NCI-H128 (cell line): ENCODE measurements at regions not wholly inside any gene's neighbourhood (a gene's known extent, or its start where the extent isn't known, plus 50 kb on each side); places are given as distances from the start of the nearest gene placed in this dataset.

Experiments used
- DNase-seq: peaks from one replicate; lab custom pipeline; 2025; ENCODE audit not compliant: unreplicated experiment; lab: John Stamatoyannopoulos, UW

DNA sequence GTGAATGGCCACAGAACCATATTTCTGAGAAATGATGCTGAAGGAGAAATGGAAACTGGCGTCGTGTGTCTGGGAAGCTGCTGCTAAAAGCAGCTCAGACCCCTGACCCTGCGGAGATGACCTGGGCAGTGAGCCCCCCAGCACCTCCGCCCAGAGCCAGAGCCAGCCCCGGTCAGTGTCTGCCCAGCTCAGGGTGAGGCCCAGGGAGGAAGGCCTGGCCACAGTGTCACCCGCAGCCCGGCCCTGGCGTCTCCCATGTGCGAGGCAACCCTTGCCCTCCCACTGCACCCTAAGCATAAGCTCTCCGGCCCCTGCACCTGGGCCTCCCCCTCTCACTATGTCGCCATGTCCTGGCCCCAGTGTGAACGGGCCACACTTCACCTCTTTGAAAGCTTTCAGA, 502.8 kb downstream of the EIPR1 start:
- no peak for DNase-seq

DNA sequence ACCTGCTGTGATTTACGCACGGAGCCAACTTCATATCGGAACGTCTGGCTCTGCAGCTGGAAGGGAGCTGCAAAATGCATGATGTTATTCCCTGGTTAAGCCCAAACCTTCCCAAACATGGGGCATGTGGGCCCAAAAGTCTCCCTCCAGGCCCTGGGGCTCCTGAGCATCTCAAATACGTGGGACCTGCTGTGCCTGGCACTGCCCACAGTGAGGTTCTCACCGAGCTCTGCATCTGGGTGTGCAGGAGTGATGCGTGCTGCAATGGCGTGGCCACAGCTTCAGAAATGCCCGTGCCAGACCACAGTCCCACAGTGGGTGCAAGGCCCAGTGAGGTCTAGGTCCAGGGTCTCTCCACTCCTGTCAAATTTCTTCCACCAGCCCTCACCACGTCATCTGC, 503.3 kb downstream of the EIPR1 start:
- DNase-seq = no peak

DNA sequence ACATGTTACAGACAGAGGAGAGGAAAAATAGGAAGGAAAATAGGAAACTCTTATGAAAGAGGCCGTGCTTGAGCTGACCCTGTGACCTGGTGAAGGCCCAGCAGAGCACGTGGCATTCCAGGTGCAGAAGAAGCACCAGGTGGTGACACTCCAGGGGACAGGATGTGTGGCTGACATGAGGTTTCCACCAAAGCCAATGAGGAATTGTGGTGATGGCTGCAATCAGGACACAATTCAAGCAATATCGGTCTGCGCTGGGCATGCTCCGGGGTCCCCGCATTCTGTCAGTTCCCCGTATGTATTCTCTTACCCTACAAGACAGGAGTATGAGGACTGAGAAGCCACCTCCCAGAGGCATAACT, 504.2 kb downstream of the EIPR1 start:
- no peak for DNase-seq

DNA sequence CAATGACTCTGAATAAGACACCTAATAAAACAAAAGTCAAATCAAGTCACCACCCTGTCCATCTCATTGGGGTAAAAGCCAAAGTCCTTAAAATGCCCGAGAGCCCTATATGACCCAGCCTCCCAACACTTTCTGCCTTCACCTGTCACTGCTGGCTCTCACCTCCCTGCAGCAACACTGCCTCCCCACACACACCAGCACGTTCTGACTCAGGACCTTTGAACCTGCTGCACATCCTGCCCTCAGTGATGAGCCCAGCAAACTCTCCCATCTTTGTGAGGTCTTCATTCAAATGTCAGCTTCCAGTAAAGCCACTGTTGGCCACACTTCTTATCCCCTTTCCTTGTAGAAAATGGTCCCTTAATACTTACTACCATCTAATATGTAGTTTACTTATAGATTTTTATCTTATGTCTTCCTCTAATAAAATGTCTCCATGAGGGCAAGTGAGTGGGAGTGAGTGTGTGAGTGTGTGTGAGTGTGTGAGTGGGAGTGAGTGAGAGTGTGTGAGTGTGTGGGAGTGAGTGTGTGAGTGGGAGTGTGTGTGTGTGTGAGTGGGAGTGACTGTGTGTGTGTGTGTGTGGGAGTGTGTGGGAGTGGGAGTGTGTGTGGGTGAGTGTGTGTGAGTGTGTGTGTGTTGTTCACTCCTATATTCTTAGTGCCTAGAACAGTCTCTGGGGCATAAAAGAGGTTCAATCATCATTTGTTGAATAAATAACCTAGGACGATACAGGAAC, 504.7 kb downstream of the EIPR1 start:
- no peak for DNase-seq

DNA sequence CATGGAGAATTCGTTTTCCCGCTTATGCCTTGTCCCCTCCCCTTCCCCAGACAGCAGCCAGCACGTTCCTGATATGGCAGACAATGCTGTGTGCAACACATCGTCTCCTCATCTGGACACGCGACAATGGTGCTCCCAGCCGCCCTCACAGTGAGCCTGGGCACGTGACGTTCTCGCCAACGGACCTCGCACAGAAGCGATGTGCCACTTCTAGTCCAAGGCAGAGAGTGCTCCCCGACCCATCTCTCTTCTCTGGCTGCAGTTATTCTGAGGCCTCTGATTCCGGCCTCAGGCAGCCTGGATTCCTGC, 505.4 kb downstream of the EIPR1 start:
- no peak for DNase-seq

DNA sequence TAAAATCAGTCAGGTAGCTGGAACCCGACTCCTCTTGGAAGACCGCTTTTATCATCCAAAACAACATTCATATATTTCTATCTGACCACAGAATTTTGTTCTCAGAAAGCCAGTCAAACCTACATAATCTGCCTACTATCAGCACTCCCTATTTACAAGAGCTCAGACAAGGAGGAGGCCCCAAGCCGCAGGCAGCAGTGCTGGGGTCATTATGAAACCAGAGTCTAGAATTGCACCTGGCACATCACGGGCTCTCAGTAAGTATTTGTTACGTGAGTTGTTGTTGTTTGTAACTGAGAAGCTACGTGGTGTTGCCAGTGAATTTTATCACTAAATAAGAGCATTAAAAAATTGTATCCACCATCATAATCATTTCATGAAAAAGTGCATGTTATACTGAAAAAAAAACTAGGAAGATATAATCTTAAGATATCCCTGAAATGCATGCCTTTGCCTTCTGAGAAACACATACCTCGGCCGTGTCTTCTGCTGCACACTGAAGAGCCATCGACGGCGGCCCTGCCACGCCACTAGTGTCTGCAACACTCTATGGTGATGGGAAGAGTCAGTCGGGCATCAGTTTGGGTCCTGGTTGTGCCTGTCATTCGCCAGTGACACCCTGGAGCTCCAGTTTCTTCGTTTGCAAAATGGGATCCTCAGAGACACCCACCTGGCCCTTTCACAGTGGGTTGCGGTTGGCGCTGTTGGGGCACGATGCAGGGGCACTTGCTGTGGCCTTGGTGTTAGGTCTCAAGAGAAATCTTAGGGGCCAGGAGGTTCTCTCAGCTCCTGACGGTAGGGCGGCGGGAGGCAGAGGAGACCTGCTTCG, 505.9 kb downstream of the EIPR1 start:
- no peak for DNase-seq

DNA sequence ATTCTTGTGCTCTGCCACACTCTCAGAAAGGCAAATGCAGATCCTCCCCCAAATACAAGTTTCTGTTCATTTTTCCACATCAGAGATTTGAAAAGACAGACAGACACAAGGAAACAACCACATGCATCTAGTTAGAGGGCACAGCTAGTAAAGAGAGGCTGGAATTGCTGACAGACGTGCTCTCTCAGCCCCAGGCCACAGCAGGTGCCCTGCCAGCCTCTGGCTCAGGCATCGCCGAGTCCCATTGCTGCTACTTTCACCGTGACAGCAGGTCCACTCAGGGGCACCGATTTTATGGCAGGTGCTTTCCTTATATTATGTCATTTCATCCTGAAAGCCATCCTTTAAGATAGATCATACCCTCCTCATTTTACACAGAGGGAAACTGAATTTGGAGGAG, 507.5 kb downstream of the EIPR1 start:
- DNase-seq = peak; percentile 19

DNA sequence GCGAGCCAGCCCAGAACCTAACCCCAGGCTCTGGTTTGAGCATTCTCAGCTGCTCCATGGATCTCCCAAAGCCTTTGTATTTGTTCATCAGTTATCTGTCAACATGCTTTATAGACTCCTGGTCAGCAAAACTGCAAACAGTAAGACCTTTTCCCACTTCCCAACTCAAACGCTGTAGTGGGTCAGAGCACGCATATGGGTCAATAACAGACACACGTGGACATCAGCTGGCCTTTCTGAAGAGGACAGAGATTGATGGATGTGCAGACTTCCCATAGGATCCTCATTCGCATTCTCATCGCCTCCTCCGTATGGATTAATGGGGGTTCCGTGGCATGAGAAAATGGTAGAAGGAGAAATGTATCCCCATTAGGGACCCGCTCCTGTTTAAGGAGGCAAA, 508.1 kb downstream of the EIPR1 start:
- DNase-seq = no peak

DNA sequence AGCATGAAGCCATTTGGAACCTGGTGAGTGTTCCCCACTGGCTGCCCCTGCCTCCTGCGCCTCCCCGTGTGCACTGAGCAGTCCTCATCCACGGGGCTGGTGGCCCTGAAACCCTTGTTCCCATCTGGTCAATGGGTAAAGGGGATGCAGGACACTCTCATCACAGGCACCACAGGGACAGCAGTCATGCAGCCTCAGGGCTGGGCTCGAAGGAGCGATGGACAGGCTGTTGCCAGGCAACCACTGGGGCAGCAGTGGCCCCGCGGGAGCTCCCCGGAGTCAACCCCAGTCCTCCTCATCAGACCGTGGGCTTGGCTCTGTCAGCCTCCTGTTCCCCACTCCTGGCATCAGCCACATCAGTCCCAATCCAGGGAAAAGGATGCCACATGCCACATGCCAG, 509.5 kb downstream of the EIPR1 start:
- DNase-seq = no peak

DNA sequence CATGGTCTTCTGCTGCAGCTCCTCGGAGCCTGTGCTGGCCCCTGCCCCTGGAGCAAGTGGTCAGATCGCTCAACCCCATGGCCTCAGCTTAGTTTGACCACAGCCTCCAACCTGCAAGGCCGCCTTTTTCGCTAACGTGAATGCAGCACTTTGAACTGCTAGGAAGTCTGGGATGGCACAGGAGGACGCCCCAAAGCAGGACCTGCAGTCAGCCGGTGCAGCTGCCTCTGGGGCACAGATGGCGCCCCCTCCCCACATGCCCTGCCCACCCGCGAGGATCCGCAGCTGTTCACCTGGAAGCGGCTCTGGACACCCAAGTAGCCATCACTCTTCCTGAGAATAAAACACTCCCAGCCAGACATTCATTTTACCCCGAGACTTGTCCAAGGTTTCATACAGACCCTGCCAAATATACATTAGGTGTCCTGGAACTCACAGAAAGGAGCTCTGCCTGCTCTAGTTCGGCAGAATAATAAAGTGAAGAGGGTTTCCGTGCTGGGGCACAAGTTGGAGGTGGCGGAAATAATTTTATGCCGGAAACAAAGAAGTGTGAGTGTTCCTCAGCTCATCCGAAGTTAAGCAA, 510.1 kb downstream of the EIPR1 start:
- no peak for DNase-seq

DNA sequence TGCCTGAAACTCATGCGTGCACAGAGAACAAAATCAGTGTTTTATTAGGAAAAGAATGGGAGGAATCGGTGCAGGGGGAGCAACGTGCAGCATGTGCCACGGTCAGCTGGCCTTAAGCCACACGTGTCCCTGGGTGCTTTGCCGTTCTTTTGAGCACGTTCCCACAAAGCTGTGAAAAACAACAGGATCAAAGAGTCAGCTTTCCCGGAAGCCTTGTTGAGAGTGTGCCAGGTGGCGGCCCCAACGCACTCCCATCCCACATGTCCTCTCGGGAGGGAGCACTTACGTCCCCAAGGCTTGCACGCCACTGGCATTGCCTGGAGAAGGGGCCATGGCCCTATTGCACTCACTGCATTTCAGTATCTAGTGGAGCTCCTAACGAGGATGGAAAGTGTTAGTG, 511.2 kb downstream of the EIPR1 start:
- DNase-seq = no peak

DNA sequence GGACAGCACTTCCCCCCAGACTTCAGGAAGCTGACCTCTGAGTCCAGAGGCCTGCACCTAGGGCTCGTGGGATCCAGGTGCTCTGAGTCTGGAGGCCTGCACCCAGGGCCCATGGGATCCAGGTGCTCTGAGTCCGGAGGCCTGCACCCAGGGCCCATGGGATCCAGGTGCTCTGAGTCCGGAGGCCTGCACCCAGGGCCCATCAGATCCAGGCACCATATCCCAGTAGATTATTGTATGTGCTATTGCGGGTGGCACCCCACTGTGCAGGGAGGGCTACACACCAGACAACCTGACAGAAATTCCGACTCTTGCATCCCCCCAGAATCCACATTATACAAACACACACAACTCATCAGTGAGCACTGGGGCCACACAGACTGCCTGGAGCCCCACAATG, 515.2 kb downstream of the EIPR1 start:
- DNase-seq = no peak

DNA sequence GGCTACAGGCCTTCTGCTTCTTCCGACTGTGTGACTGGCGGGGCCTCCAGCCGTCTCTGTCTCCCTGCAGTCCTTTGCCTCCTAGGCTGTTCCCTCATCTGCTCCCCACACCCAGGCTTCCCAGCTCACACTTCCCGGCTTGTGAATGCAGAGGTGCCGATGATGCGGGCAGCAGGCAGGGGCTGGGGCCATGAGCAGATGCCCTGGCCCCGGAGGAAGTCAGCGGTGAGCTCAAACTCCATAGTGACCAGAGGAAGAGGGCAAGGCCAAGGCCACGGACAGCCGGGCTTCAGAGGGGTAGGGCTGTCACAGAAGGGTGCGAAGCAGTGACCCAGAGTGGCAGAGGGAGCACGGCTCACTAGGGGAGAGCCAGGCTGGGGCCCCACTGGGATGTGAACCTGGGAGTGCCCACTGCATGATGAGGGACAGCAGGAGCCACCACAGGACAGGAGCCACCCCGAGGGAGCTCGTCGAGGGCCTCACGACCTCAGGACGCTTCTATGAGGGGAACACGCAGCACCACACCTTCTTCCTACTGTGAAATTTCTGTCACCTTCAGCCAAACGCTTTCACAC, 515.9 kb downstream of the EIPR1 start:
- no peak for DNase-seq

DNA sequence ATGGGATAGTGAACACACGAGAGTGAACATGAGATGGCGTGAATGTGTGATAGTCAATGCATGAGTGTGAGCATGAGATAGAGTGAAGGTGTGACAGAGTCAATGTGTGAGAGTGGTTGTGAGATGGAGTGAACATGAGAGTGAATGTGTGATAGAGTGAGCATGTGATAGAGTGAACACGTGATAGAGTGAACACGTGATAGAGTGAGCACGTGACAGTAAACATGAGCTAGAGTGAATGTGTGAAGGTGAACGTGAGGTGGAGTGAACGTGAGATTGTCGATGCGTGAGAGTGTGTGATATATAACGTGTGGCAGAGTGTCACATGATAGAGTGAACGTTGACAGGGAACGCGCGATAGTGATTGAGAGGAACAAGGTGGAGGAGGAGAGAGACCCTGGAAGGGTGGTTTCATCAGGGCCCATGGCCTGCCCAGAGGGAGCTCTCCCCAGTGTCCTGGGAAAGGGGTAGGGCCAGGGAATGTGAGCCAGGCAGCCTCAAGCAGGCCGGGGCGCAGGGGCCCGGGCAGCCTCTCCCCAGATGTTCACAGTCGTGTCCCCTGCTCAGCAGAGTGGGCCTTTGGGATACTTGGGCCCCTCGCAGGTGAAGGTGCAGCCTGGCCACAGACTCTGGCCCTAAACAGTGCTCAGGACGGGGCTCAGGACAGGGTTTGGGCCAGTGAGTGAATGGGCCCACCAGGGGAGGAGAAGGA, 516.9 kb downstream of the EIPR1 start:
- no peak for DNase-seq

DNA sequence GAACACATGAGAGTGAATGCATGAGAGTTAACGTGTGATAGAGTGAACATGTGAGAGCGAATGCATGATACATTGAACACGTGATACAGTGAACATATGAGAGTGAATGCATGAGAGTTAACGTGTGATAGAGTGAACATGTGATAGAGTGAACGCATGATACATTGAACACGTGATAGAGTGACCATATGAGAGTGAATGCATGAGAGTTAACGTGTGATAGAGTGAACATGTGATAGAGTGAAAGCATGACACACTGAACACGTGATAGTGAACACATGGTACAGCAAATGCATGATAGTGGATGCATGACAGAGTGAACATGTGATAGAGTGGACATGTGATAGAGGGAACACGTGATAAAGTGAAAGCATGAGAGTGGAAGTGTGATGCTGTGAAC, 517.9 kb downstream of the EIPR1 start:
- no peak for DNase-seq

DNA sequence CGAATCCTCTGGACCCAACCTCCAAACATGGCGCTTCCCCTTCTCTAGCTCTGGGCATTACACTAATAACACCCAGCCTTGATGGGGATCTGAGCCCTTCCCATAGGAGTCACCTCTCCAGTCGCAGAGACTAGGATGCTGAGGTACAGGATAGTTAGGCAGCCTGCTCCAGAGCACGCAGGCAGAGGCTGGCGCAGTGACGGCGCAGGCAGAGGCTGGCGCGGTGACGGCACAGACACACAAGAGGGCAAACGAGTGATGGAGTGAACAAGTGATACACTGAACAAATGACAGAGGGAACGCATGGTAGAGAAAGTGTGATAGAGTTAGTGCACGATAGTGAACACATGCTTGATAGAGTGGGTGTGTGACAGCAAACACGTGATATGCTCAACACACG, 518.5 kb downstream of the EIPR1 start:
- no peak for DNase-seq

DNA sequence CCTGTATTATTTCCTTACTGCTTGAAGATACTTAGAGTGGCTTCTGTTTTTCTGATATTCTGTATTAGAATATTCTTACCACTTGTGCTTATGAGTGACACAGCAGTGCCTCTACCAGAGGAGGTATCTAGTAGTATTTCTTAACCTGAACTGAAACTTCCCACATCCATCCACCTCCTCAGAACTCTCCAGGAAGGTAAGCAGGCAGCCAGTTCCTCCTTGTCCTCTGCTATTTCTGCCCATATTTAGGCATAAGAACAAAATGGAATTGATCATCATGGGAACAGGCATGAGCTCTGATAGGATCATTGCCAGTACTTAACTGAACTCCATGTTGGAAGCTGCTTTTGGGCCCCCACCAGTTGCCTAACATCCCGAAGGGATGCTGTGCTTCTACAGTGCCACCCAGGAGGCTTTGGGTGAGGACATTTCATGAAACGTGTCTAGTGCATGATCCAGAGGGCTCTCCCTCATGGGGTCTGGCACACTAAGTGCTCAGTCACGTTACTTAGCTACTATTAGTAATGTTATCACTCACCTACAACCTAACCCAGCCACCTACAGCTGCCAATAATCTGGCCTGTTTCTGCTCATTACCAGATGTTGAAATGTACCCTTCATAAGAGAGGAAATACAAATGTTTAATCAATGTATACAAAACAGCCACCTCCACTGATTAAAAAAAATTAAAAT, 520.7 kb downstream of the EIPR1 start:
- DNase-seq = no peak

DNA sequence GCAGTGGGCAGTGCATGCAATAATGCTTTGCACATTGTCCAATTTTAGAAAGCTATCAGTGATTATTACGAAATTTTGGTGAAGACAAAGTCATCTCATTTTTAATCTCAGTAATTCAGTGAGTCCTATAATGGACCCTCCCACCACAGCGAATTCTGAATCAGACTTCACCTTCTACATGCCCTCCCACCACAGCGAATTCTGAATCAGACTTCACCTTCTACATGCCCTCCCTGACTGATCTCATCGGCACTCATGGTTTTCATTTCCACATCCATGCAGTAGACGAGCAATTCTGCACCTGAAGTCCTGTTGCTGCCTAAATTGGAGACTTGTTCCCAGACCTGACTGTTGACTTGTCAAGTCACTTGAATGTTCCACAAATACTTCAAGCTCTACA, 522.3 kb downstream of the EIPR1 start:
- DNase-seq = no peak

DNA sequence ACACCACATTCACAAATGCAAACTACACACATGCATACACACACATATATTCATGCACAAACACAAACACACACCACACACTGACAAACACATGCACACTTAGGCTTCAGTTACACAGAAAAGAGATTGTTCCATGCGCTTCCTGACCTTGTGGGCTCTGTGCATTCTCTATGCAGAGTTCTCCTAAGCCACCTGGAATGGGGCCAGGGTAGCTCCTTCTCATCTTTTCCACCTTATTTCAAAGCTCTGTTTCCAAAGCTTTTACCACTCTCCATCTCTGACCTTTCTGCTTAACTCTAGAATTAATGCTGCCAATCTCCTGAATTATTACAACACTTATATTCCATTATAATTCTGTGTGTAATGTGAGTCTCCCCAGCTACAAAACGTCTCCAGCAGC, 522.3 kb upstream of the MYT1L start:
- DNase-seq = no peak

DNA sequence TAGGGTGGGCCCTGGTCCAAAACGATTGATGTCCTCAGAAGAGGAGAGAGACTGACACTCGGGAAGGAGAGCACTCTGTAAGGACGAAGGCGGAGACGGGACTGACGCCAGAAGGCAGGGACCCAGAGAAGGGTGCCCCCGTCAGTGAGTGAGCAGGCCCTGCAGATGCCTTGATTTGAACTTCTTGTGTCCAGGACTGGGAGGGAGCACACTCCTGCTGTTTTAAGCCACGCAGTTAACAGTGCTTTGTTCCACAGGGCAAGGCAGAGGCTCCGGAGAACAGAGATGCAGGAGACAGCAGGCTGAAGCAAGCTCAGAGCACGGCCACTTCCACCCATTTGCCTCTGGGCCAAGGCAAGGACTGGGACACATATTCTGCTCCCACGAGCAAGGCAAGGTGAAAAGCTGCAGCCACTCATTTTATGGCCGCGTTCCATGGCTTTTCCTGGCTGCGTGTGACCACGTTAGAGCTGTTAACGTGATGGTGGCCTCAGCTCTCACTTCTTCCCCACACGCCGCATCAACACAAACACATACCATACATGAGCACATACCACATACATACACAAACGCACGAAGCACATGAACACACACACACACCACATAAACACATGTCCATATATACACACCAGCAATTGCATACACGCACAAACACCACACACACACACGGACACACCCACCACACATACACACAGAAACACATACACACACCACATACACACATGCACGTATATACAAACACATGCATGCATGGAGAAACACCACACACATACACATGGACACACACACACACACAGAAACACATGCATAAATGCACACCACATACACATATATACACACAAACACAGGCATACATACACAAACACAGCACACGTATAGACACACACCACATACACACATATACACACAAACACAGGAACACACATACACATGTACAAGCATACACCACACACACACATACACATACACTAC, 521.0 kb upstream of the MYT1L start:
- DNase-seq = no peak
